DND-41 (cell line): ENCODE measurements at regions not wholly inside any gene's neighbourhood (a gene's known extent, or its start where the extent isn't known, plus 50 kb on each side); places are given as distances from the start of the nearest gene placed in this dataset.

Experiments used
- ATAC-seq: fragments of 200-7000 bp; cut with Tn5 transposase; 3 replicates; pipeline ENCODE4 v1.9.1; 2021; ENCODE audit warnings: low read depth; ENCODE audit not compliant: insufficient read depth
- DNase-seq: peaks from one replicate; pipeline ENCODE4 v3.0.0-alpha.2; 2020
- H2AFZ ChIP-seq: 2 replicates; pipeline ENCODE4 v1.6.0; 2012; ENCODE audit warnings: low read depth, low read length
- H3K27ac ChIP-seq: 2 replicates; pipeline ENCODE4 v1.5.1; 2012; ENCODE audit warnings: low read length, inconsistent platforms
- H3K27me3 ChIP-seq: fragments of 200-600 bp; sonication (generic); 2 replicates; pipeline ENCODE4 v1.6.0; 2012; ENCODE audit warnings: low read length, mild to moderate bottlenecking, inconsistent platforms; ENCODE audit not compliant: insufficient read depth, poor library complexity
- H3K36me3 ChIP-seq: 2 replicates; pipeline ENCODE4 v1.5.1; 2012; ENCODE audit warnings: low read length, inconsistent platforms; ENCODE audit not compliant: insufficient read depth
- H3K4me1 ChIP-seq: 2 replicates; pipeline ENCODE4 v1.5.1; 2012; ENCODE audit warnings: mild to moderate bottlenecking, low read length; ENCODE audit not compliant: insufficient read depth
- H3K4me2 ChIP-seq: 2 replicates; pipeline ENCODE4 v1.6.0; 2012; ENCODE audit warnings: mild to moderate bottlenecking, moderate library complexity, low read length, inconsistent platforms; ENCODE audit not compliant: insufficient read depth
- H3K4me3 ChIP-seq, 2 experiments: fragments of 200-600 bp in 1 of 2; shearing (Covaris generic) in 1 of 2; 2 replicates each; pipeline ENCODE4 v1.5.1; 2012 to 2016; ENCODE audit warnings: inconsistent platforms in 2 of 2, low read length in 2 of 2, mild to moderate bottlenecking in 2 of 2, low read depth in 1 of 2, moderate library complexity in 1 of 2
- H3K79me2 ChIP-seq: 2 replicates; pipeline ENCODE4 v1.6.0; 2012; ENCODE audit warnings: low read length, inconsistent platforms; ENCODE audit not compliant: insufficient read depth
- H3K9ac ChIP-seq: 2 replicates; pipeline ENCODE4 v1.6.0; 2012; ENCODE audit warnings: low read depth, mild to moderate bottlenecking, inconsistent platforms, low read length, moderate library complexity
- H3K9me3 ChIP-seq: 2 replicates; pipeline ENCODE4 v1.5.1; 2012; ENCODE audit warnings: low read length, moderate library complexity, mild to moderate bottlenecking, inconsistent platforms; ENCODE audit not compliant: insufficient read depth, severe bottlenecking
- H4K20me1 ChIP-seq: 2 replicates; pipeline ENCODE4 v1.6.0; 2012; ENCODE audit warnings: low read length; ENCODE audit not compliant: insufficient read depth
- CTCF ChIP-seq: IDR thresholded peaks from 2 replicates; pipeline ENCODE4 v1.5.1; 2012; ENCODE audit warnings: borderline replicate concordance, low read length, moderate library complexity, mild to moderate bottlenecking; ENCODE audit not compliant: poor library complexity, severe bottlenecking; ENCODE audit errors: extremely low read depth
- EZH2 ChIP-seq: IDR thresholded peaks from 3 replicates; pipeline ENCODE4 v1.6.1; 2012; ENCODE audit warnings: borderline replicate concordance, low read depth, mild to moderate bottlenecking, moderate library complexity, low read length, inconsistent platforms; ENCODE audit not compliant: severe bottlenecking

GRCh38 chr18:10275486-10275885 lies 178.9 kb upstream of the APCDD1 start:
- Histone ChIP-seq H3K4me1 (peaks cover 4% of the 10 kb centered on the region; the same call in 1 of the 2 replicates), H3K36me3 (no peaks in the 10 kb centered on the region), H3K9me3 (no peaks in the 10 kb centered on the region), H4K20me1 (no peaks in the 10 kb centered on the region), H3K27ac (no peak overlapping the region), H2AFZ (no peak overlapping the region), H3K9ac (no peak overlapping the region), H3K4me3 (no peak overlapping the region), H3K27me3 (no peaks in the 10 kb centered on the region), H3K4me2 (no peak overlapping the region), H3K79me2 (no peaks in the 10 kb centered on the region)
- ATAC-seq (no peak), DNase-seq (no peak)
- TF ChIP-seq CTCF (no peak), EZH2 (no peak)

DNA sequence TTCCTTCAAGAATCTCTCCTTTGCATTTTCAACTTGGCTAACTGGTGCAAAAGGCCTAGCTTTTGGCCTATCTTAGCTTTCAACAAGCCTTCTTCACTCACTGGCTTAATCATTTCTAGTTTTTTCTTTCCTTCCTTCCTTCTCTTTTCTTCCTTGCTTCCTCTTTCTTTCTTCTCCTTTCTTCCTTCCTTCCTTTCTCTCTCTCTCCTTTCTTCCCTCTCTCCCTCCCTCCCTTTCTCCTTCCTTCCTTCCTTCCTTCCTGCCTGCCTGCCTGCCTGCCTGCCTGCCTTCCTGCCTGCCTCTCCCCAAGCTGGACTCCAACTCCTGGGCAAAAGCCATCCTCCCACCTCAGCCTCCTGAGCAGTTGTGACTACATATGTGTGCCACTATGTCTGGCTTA lies 176.2 kb upstream of the APCDD1 start:
- no peaks in the 10 kb centered on the region for H4K20me1 ChIP-seq
- no peaks in the 10 kb centered on the region for H3K36me3 ChIP-seq
- H2AFZ ChIP-seq: no peak overlapping the region
- DNase-seq: no peak
- H3K4me3 ChIP-seq: no peak overlapping the region
- H3K4me2 ChIP-seq: no peak overlapping the region
- no peaks in the 10 kb centered on the region for H3K79me2 ChIP-seq
- no peaks in the 10 kb centered on the region for H3K27me3 ChIP-seq
- H3K4me1 ChIP-seq: peaks cover 4% of the 10 kb centered on the region; the same call in 1 of the 2 replicates
- H3K27ac ChIP-seq: no peak overlapping the region
- ATAC-seq: no peak
- no peaks in the 10 kb centered on the region for H3K9me3 ChIP-seq
- H3K9ac ChIP-seq: no peak overlapping the region
- TF ChIP-seq EZH2: no peak
- no peak for TF ChIP-seq CTCF

DNA sequence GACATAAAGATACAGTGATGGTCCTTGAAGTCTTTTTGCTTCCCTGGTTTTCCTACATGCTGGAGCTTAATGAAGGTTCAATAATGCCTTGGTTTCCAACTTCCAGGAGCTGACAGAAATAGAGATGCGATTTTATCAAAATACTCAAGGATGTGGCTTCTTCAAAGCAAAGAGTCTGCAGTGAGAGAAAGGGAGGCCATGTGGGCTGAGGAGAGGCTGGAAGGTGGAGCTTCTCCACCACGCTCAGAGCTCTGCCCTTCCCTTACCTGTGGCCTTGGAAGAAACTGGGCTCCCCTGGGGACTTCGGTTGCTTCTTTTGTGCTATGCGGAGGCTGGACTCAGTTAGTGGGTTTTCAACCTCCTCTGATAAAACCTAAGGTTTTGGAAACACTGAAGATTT lies 175.0 kb upstream of the APCDD1 start:
- peak; percentile 9 for DNase-seq
- TF ChIP-seq CTCF: no peak
- no peak for TF ChIP-seq EZH2
- Histone ChIP-seq H3K36me3 (no peaks in the 10 kb centered on the region), H3K4me1 (peaks cover 4% of the 10 kb centered on the region; the same call in 1 of the 2 replicates), H3K27me3 (no peaks in the 10 kb centered on the region), H4K20me1 (no peaks in the 10 kb centered on the region), H3K4me3 (no peak overlapping the region), H3K9me3 (no peaks in the 10 kb centered on the region), H3K9ac (no peak overlapping the region), H2AFZ (no peak overlapping the region), H3K4me2 (no peak overlapping the region), H3K79me2 (no peaks in the 10 kb centered on the region), H3K27ac (no peak overlapping the region)
- peak; percentile 72; the same call in 2 of the 3 replicates for ATAC-seq
